ENCODE measurements at regions not wholly inside any gene's neighbourhood (a gene's known extent, or its start where the extent isn't known, plus 50 kb on each side); places are given as distances from the start of the nearest gene placed in this dataset.
"Not testable (repeated sequence)": the region's sequence is repeated elsewhere in the genome, so short reads cannot be mapped to it uniquely, and the experiment has no call there.

GRCh38 chr12:17077594-17077993, 471.6 kb upstream of the LMO3 start:
- in situ Hi-C loops (cut with HindIII; ENCODE audit: low pct_unique_long_range_greater_than_20kb, low sequenced_read_pairs) = no loop called here
- TF ChIP-seq JUND (IDR thresholded peaks at IDR 0.05; ENCODE audit: low read depth) = no peak
- no peak for DNase-seq (ENCODE audit: low read depth in 1 of 2, low spot score in 1 of 2)

GRCh38 chr12:17076811-17077210, 470.8 kb upstream of the LMO3 start:
- no peak for TF ChIP-seq JUND (IDR thresholded peaks at IDR 0.05; ENCODE audit: low read depth)
- no peak for DNase-seq (ENCODE audit: low read depth in 1 of 2, low spot score in 1 of 2)
- in situ Hi-C loops (cut with HindIII; ENCODE audit: low pct_unique_long_range_greater_than_20kb, low sequenced_read_pairs) = no loop called here

GRCh38 chr12:17076028-17076744, 470.2 kb upstream of the LMO3 start:
- in situ Hi-C loops (cut with HindIII; ENCODE audit: low pct_unique_long_range_greater_than_20kb, low sequenced_read_pairs) = no loop called here
- DNase-seq (ENCODE audit: low read depth in 1 of 2, low spot score in 1 of 2) = peak in 1 of 2 experiments; percentile 79
- TF ChIP-seq JUND (IDR thresholded peaks at IDR 0.05; ENCODE audit: low read depth) = no peak

- no peak for TF ChIP-seq JUND (IDR thresholded peaks at IDR 0.05; ENCODE audit: low read depth)
- in situ Hi-C loops (cut with HindIII; ENCODE audit: low pct_unique_long_range_greater_than_20kb, low sequenced_read_pairs) = no loop called here
- DNase-seq (ENCODE audit: low read depth in 1 of 2, low spot score in 1 of 2) = peak; percentile 5 to 58
Observed at GRCh38 chr12:17064834-17065233, 458.9 kb upstream of the LMO3 start.

- DNase-seq (ENCODE audit: low read depth in 1 of 2, low spot score in 1 of 2) = peak in 1 of 2 experiments; percentile 72
- peak; percentile 85 for TF ChIP-seq JUND (IDR thresholded peaks at IDR 0.05; ENCODE audit: low read depth)
- in situ Hi-C loops (cut with HindIII; ENCODE audit: low pct_unique_long_range_greater_than_20kb, low sequenced_read_pairs) = no loop called here
Observed at GRCh38 chr12:17062267-17063036, 456.5 kb upstream of the LMO3 start.

GRCh38 chr12:17060260-17060659, 454.3 kb upstream of the LMO3 start:
- no peak for TF ChIP-seq JUND (IDR thresholded peaks at IDR 0.05; ENCODE audit: low read depth)
- in situ Hi-C loops (cut with HindIII; ENCODE audit: low pct_unique_long_range_greater_than_20kb, low sequenced_read_pairs) = no loop called here
- no peak for DNase-seq (ENCODE audit: low read depth in 1 of 2, low spot score in 1 of 2)

GRCh38 chr12:17056546-17056945, 450.6 kb upstream of the LMO3 start:
- no peak for TF ChIP-seq JUND (IDR thresholded peaks at IDR 0.05; ENCODE audit: low read depth)
- in situ Hi-C loops (cut with HindIII; ENCODE audit: low pct_unique_long_range_greater_than_20kb, low sequenced_read_pairs) = no loop called here
- no peak for DNase-seq (ENCODE audit: low read depth in 1 of 2, low spot score in 1 of 2)

GRCh38 chr12:17038923-17039322, 433.0 kb upstream of the LMO3 start:
- in situ Hi-C loops (cut with HindIII; ENCODE audit: low pct_unique_long_range_greater_than_20kb, low sequenced_read_pairs) = no loop called here
- TF ChIP-seq JUND (IDR thresholded peaks at IDR 0.05; ENCODE audit: low read depth) = no peak
- DNase-seq (ENCODE audit: low read depth in 1 of 2, low spot score in 1 of 2) = no peak

GRCh38 chr12:17035372-17035771, 429.4 kb upstream of the LMO3 start:
- DNase-seq (ENCODE audit: low read depth in 1 of 2, low spot score in 1 of 2) = no peak
- in situ Hi-C loops (cut with HindIII; ENCODE audit: low pct_unique_long_range_greater_than_20kb, low sequenced_read_pairs) = no loop called here
- no peak for TF ChIP-seq JUND (IDR thresholded peaks at IDR 0.05; ENCODE audit: low read depth)

- no peak for TF ChIP-seq JUND (IDR thresholded peaks at IDR 0.05; ENCODE audit: low read depth)
- DNase-seq (ENCODE audit: low read depth in 1 of 2, low spot score in 1 of 2) = no peak
- in situ Hi-C loops (cut with HindIII; ENCODE audit: low pct_unique_long_range_greater_than_20kb, low sequenced_read_pairs) = no loop called here
Observed at GRCh38 chr12:17030338-17030737, 424.4 kb upstream of the LMO3 start.

- no peak for TF ChIP-seq JUND (IDR thresholded peaks at IDR 0.05; ENCODE audit: low read depth)
- in situ Hi-C loops (cut with HindIII; ENCODE audit: low pct_unique_long_range_greater_than_20kb, low sequenced_read_pairs) = no loop called here
Observed at GRCh38 chr12:17028348-17028747, 422.4 kb upstream of the LMO3 start.

GRCh38 chr12:17025424-17025823, 419.5 kb upstream of the LMO3 start:
- DNase-seq (ENCODE audit: low read depth in 1 of 2, low spot score in 1 of 2); in situ Hi-C loops (cut with HindIII; ENCODE audit: low pct_unique_long_range_greater_than_20kb, low sequenced_read_pairs): not testable (repeated sequence)

More at GRCh38 chr12:17028348-17028747, 422.4 kb upstream of the LMO3 start:
- peak in 1 of 2 experiments; percentile 27 for DNase-seq (ENCODE audit: low read depth in 1 of 2, low spot score in 1 of 2)

GRCh38 chr12:17020765-17021164, 414.8 kb upstream of the LMO3 start:
- no peak for DNase-seq (ENCODE audit: low read depth in 1 of 2, low spot score in 1 of 2)
- no peak for TF ChIP-seq JUND (IDR thresholded peaks at IDR 0.05; ENCODE audit: low read depth)
- in situ Hi-C loops (cut with HindIII; ENCODE audit: low pct_unique_long_range_greater_than_20kb, low sequenced_read_pairs) = no loop called here

Data from T47D (cell line).